ENCODE measurements at regions not wholly inside any gene's neighbourhood (a gene's known extent, or its start where the extent isn't known, plus 50 kb on each side); places are given as distances from the start of the nearest gene placed in this dataset.

DNA sequence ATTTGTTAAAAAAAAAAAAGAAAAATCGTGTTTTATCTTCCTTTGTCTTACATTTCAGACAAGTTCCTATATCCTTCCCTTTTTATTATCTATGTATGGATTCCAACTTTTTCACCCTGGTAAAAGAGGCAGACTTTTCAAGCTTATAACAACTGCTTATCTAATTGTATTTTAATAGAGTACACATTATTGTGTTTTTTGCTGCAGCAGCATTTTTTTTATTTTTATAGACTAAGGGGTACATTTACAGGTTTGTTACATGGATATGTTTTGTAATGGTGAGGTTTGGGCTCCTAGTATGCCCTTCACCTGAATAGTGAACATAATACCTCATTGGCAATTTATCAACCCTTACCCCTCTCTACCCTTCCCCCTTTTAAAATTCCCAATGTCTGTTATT lies 195.0 kb upstream of the RGMB start:
- TF ChIP-seq EZH2 (IDR thresholded peaks at IDR 0.05) (no peak), POLR2AphosphoS5 (IDR thresholded peaks at IDR 0.05; ENCODE audit: borderline replicate concordance, low read depth, low read length) (no peak), FOXP2 (optimal IDR thresholded peaks at IDR 0.05; ENCODE audit: control extremely low read depth, extremely low read length, insufficient read depth) (no peak)

Measured in SK-N-MC (cell line).